GM21737 (cell line): ENCODE measurements at regions not wholly inside any gene's neighbourhood (a gene's known extent, or its start where the extent isn't known, plus 50 kb on each side); places are given as distances from the start of the nearest gene placed in this dataset.
"Not testable (repeated sequence)": the region's sequence is repeated elsewhere in the genome, so short reads cannot be mapped to it uniquely, and the experiment has no call there.

Experiments
- ATAC-seq: cut with Tn5 transposase; IDR thresholded peaks from one replicate; pipeline ENCODE4 v1.9.1; 2021; ENCODE audit warnings: mild to moderate bottlenecking, moderate library complexity; ENCODE audit not compliant: unreplicated experiment

- ATAC-seq = no peak
Measured at GRCh38 chr4:97016186-97016907, 1126.9 kb downstream of the STPG2 start.

- ATAC-seq = no peak
Measured at GRCh38 chr4:97027728-97028410, 1115.4 kb downstream of the STPG2 start.

- no peak for ATAC-seq
Measured at GRCh38 chr4:97028785-97029184, 1114.5 kb downstream of the STPG2 start.

- not testable (repeated sequence) for ATAC-seq
Measured at GRCh38 chr4:97037411-97038145, 1105.7 kb downstream of the STPG2 start.

- no peak for ATAC-seq
Measured at GRCh38 chr4:97038146-97038516, 1105.1 kb downstream of the STPG2 start.

GRCh38 chr4:97072666-97073065, 1070.6 kb downstream of the STPG2 start:
- no peak for ATAC-seq

GRCh38 chr4:97073194-97073593, 1070.1 kb downstream of the STPG2 start:
- ATAC-seq = no peak

GRCh38 chr4:97074531-97074930, 1068.7 kb downstream of the STPG2 start:
- ATAC-seq = no peak

- no peak for ATAC-seq
Measured at GRCh38 chr4:97081951-97082350, 1061.3 kb downstream of the STPG2 start.

GRCh38 chr4:97097036-97097435, 1046.2 kb downstream of the STPG2 start:
- ATAC-seq = not testable (repeated sequence)

GRCh38 chr4:97101171-97101570, 1042.1 kb downstream of the STPG2 start:
- ATAC-seq = not testable (repeated sequence)

GRCh38 chr4:97103252-97103651, 1040.0 kb downstream of the STPG2 start:
- ATAC-seq = no peak

- ATAC-seq = no peak
Measured at GRCh38 chr4:97104006-97104405, 1039.3 kb downstream of the STPG2 start.

GRCh38 chr4:97104666-97105065, 1038.6 kb downstream of the STPG2 start:
- ATAC-seq = no peak

- ATAC-seq = no peak
Measured at GRCh38 chr4:97105347-97106099, 1037.8 kb downstream of the STPG2 start.

GRCh38 chr4:97106161-97106560, 1037.1 kb downstream of the STPG2 start:
- no peak for ATAC-seq

GRCh38 chr4:97110506-97110905, 1032.8 kb downstream of the STPG2 start:
- ATAC-seq = no peak

- ATAC-seq = no peak
Measured at GRCh38 chr4:97116511-97116910, 1026.8 kb downstream of the STPG2 start.

GRCh38 chr4:97121493-97121892, 1021.8 kb downstream of the STPG2 start:
- ATAC-seq = no peak

- no peak for ATAC-seq
Measured at GRCh38 chr4:97123573-97123972, 1019.7 kb downstream of the STPG2 start.

- no peak for ATAC-seq
Measured at GRCh38 chr4:97132435-97132834, 1010.8 kb downstream of the STPG2 start.
